IPS DF 6.9 (cell line): ENCODE measurements at regions not wholly inside any gene's neighbourhood (a gene's known extent, or its start where the extent isn't known, plus 50 kb on each side); places are given as distances from the start of the nearest gene placed in this dataset.
"Not testable (repeated sequence)": the region's sequence is repeated elsewhere in the genome, so short reads cannot be mapped to it uniquely, and the experiment has no call there.

Source experiments
- DNase-seq: peaks from one replicate; pipeline ENCODE4 v3.0.0-alpha.2; 2013; ENCODE audit warnings: low read depth, low spot score
- H3K27ac ChIP-seq: one replicate; pipeline ENCODE4 v1.5.1; 2013; ENCODE audit warnings: low read length, control low read depth
- H3K27me3 ChIP-seq: 2 replicates; pipeline ENCODE4 v1.6.1; 2013; ENCODE audit warnings: mild to moderate bottlenecking, low read length; ENCODE audit not compliant: control insufficient read depth, insufficient read depth
- H3K36me3 ChIP-seq: 2 replicates; pipeline ENCODE4 v1.6.1; 2013; ENCODE audit warnings: low read length; ENCODE audit not compliant: control insufficient read depth, insufficient read depth
- H3K4me1 ChIP-seq: 2 replicates; pipeline ENCODE4 v1.6.1; 2013; ENCODE audit warnings: low read length; ENCODE audit not compliant: control insufficient read depth, insufficient read depth
- H3K4me3 ChIP-seq: 2 replicates; pipeline ENCODE4 v1.5.1; 2013; ENCODE audit warnings: mild to moderate bottlenecking, low read length
- H3K9me3 ChIP-seq: 2 replicates; pipeline ENCODE4 v1.6.1; 2013; ENCODE audit warnings: low read length, inconsistent platforms; ENCODE audit not compliant: control insufficient read depth, insufficient read depth
- WGBS: extraction: QIAGEN DNeasy Blood & Tissue Kit; methylation state at CpG from one replicate; pipeline ENCODE4 v1.1.7; 2013; ENCODE audit warnings: mixed read lengths, missing lambda C conversion rate; ENCODE audit not compliant: insufficient read length, insufficient coverage; 5-methylcytosine and 5-hydroxymethylcytosine counted together

DNA sequence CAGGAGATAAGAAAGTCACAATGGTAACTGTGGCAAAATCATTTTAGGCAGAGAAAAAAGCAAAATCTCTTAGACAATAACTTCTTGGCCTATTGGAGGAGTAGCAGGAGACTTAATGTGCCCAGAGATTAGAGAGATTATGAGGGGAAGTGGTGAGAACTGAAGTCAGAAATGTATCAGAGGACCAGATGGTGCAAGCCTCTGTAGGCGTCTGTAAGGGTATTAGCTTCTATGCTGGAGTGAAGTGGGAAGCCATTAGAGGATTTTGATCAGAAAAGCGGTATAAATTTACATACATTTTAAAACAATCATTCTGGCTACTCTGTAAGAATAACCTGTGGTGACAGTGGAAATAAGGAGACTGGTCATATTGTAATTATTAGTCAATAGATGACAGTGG is 236.7 kb downstream of the FAT4 start:
- H3K4me3 ChIP-seq, result no peak overlapping the region
- no peak overlapping the region for H3K27ac ChIP-seq
- H3K36me3 ChIP-seq, result no peaks in the 10 kb centered on the region
- WGBS, result no CpG with 5 or more reads among the region's 2 CpGs
- no peaks in the 10 kb centered on the region for H3K9me3 ChIP-seq
- no peaks in the 10 kb centered on the region for H3K4me1 ChIP-seq
- H3K27me3 ChIP-seq, result no peaks in the 10 kb centered on the region
- no peak for DNase-seq

DNA sequence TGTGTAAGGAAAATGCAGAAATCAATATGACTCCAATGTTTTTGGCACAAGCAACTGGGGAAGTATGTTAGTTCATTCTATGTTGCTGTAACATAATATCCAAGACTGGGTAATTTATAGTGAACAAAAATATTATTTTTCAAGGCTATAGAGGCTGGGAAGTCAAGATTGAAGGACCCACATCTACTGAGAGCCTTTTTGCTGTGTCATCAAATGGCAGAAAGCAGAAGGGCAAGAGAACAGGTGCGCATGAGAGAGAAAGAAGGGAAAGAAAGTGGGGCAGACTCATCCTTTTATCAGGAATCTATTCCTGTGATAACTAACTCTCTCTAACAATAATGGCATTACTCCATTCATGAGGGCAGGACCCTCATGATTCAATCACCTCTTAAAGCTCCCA is 237.2 kb downstream of the FAT4 start:
- no peaks in the 10 kb centered on the region for H3K27me3 ChIP-seq
- WGBS, result no CpG with 5 or more reads among the region's 1 CpG
- H3K9me3 ChIP-seq, result no peaks in the 10 kb centered on the region
- no peak overlapping the region for H3K27ac ChIP-seq
- no peaks in the 10 kb centered on the region for H3K36me3 ChIP-seq
- H3K4me1 ChIP-seq, result no peaks in the 10 kb centered on the region
- DNase-seq, result no peak
- H3K4me3 ChIP-seq, result no peak overlapping the region

DNA sequence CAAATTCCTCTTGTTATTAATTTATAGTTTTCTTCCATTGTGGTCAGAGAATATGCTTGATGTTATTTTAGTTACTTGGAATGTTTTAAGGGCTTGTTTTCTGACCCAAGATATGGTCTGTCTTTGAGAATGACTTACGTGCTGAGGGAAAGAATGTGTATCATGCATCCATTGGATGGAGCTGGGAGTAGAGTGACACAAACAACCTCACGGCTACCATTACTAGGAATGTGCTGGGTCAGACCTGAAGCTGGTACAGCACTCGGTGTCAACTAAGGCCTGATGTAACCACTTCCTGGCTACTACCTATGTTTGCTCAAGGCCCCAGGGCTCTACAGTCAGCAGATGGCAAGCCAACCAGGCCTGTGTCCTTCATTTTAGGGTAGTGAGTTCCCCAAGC is 257.8 kb downstream of the FAT4 start:
- Histone ChIP-seq H3K36me3 (no peaks in the 10 kb centered on the region), H3K4me1 (no peaks in the 10 kb centered on the region), H3K27me3 (no peaks in the 10 kb centered on the region), H3K4me3 (no peak overlapping the region), H3K9me3 (no peaks in the 10 kb centered on the region), H3K27ac (no peak overlapping the region)
- no peak for DNase-seq
- WGBS, result no CpG with 5 or more reads among the region's 3 CpGs

DNA sequence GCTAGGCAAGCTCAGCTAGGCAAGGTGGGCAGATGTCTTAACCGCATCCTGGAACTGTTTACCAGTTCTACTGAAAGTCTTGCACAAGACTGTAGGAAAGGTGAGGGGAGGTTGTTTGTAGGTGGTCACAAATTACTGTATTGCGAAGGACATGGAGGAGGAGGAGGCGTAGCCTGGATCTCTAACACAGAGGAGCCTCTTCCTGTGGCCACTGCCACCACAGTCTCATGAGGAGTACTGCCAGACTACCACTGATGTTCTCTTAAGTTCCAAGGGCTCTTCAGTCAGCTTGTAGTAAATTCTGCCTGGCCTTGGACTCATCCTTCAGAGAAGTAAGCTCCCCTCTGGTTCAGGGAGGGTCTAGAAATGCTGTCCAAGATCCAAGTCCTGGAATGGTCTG is 258.6 kb downstream of the FAT4 start:
- H3K27ac ChIP-seq, result no peak overlapping the region
- H3K4me1 ChIP-seq, result no peaks in the 10 kb centered on the region
- no peaks in the 10 kb centered on the region for H3K36me3 ChIP-seq
- H3K27me3 ChIP-seq, result no peaks in the 10 kb centered on the region
- no peak for DNase-seq
- no peak overlapping the region for H3K4me3 ChIP-seq
- H3K9me3 ChIP-seq, result no peaks in the 10 kb centered on the region
- no CpG with 5 or more reads among the region's 3 CpGs for WGBS

DNA sequence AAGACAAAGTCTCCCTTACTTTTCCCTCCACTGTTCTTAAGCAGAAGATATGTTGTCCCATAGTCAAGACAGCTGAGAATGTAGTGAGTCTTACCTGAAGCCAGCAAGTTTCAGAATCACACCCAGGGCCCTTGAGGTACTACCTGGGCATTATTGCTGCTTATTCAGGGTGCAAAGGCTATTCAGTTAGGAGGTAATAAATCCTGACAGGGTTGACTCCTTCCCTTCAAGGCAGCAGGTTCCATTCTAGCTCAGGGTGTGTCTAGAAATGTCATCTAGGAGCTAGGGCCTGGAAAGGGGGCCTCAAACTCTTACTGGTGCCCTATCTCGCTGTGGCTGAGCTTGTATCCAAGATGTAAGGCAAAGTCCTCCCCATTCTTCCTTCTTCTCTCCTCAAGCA is 259.0 kb downstream of the FAT4 start:
- no peaks in the 10 kb centered on the region for H3K27me3 ChIP-seq
- H3K27ac ChIP-seq, result no peak overlapping the region
- no peaks in the 10 kb centered on the region for H3K4me1 ChIP-seq
- no peaks in the 10 kb centered on the region for H3K9me3 ChIP-seq
- no peak for DNase-seq
- WGBS, result no CpG with 5 or more reads among the region's 1 CpG
- H3K36me3 ChIP-seq, result no peaks in the 10 kb centered on the region
- H3K4me3 ChIP-seq, result no peak overlapping the region

DNA sequence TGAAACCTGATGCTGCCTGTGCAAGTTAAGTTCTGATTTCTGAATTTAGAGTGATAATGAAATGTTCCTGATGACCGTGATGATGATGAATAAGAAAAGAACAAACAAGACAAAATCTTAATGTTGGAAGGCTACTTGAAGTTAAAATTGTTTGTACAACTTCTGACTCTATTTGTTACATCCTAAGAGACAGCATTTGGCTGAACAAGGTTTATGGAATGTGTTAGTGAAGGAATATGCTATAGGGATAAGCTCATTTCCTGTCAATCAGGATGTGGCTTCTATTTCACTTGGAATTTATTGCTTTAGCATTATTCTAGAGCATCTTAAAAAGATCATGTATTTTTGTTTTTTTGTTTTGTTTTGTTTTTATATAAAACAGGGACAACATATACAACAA is 267.5 kb downstream of the FAT4 start:
- Histone ChIP-seq H3K9me3 (no peaks in the 10 kb centered on the region), H3K36me3 (no peaks in the 10 kb centered on the region), H3K27me3 (no peaks in the 10 kb centered on the region), H3K4me3 (no peak overlapping the region), H3K27ac (no peak overlapping the region), H3K4me1 (no peaks in the 10 kb centered on the region)
- no CpG with 5 or more reads among the region's 1 CpG for WGBS
- no peak for DNase-seq

DNA sequence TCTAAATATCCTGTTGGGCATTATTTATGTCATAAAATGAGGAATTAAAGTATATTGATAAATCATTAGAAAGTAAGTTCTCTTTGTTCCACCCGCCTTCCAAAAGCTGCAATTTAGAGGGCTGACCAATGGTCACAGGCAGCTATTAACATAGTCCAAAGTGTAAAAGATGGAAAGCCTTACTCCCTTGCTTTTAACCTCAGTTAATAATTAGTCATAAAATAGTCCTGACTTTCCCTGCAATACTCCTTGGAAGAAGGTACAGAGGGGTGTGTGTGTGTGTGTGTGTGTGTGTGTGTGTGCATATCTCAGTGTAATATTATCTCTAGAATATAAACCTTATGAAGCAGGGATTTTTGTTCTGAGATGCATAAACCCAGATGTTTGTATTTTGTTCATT is 275.4 kb downstream of the FAT4 start:
- no CpG with 5 or more reads among the region's 1 CpG for WGBS
- Histone ChIP-seq H3K27me3 (no peaks in the 10 kb centered on the region), H3K27ac (no peak overlapping the region), H3K4me3 (no peak overlapping the region), H3K4me1 (no peaks in the 10 kb centered on the region; the same call in 1 of the 2 replicates), H3K36me3 (no peaks in the 10 kb centered on the region), H3K9me3 (no peaks in the 10 kb centered on the region)
- no peak for DNase-seq

DNA sequence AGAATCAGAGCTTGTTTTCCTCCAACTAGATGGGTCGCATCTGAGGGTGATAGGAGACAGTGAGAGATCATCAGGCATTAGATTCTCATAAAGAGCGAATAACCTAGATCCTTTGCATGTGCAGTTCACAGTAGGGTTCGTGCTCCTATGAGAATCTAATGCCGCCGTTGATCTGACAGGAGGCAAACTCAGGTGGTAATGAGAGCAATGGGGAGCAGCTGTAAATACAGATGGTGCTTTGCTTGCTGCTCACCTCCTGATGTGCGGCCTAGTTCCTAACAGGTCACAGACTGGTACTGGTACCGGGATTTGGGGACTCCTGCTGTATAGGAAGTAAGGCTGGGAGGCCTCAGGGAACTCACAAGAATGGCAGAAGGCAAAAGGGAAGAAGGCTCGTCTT is 276.5 kb downstream of the FAT4 start:
- no peaks in the 10 kb centered on the region for H3K9me3 ChIP-seq
- WGBS, result no CpG with 5 or more reads among the region's 8 CpGs
- H3K27me3 ChIP-seq, result no peaks in the 10 kb centered on the region
- H3K36me3 ChIP-seq, result no peaks in the 10 kb centered on the region
- no peak for DNase-seq
- H3K27ac ChIP-seq, result no peak overlapping the region
- H3K4me3 ChIP-seq, result no peak overlapping the region
- no peaks in the 10 kb centered on the region; the same call in 1 of the 2 replicates for H3K4me1 ChIP-seq

DNA sequence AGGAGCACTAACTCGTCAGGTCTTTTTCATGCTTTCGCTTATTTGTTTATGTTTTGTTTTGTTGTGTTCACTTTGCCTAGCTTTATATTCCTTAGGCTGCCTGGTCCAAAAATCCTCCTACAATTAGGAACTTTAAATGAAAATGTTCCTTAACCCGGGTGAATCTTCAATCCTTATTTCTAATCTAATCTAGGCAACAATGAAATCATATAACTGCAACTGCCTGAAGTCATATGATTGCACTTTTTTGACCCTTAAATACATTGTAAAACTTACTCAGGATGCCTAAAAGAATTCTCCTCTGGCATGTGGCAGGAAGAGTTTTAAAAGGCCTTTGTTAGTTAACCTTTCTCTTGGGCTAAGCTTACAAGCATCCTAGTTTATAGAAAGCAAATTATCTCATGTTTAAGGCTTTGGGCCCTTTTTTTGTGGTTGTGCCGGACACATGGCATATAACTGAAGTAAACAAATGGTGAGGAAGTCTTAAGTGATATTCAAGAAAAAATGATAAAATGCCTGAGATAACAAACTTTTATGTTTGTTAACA is 279.4 kb downstream of the FAT4 start:
- Histone ChIP-seq H3K27me3 (no peaks in the 10 kb centered on the region), H3K9me3 (no peaks in the 10 kb centered on the region), H3K36me3 (no peaks in the 10 kb centered on the region), H3K4me1 (no peaks in the 10 kb centered on the region; the same call in 1 of the 2 replicates), H3K27ac (no peak overlapping the region), H3K4me3 (no peak overlapping the region)
- no peak for DNase-seq
- no CpG with 5 or more reads among the region's 4 CpGs for WGBS

DNA sequence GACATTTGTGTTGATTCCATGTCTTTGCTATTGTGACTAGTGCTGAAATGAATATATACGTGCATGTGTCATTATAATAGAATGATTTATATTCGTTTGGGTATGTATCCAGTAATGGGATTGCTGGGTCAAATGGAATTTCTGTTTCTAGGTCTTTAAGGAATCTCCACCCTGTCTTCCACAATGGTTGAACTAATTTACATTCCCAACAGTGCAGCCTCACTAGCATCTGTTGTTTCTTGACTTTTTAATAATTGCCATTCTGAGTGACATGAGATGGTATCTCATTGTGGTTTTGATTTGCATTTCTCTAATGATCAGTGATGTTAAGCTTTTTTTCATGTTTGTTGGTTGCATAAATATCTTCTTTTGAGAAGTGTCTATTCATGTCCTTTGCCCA is 291.2 kb downstream of the FAT4 start:
- H3K4me1 ChIP-seq, DNase-seq, H3K27ac ChIP-seq, H3K36me3 ChIP-seq, H3K9me3 ChIP-seq, H3K27me3 ChIP-seq, H3K4me3 ChIP-seq: not testable (repeated sequence)
- WGBS, result no CpG with 5 or more reads among the region's 2 CpGs

DNA sequence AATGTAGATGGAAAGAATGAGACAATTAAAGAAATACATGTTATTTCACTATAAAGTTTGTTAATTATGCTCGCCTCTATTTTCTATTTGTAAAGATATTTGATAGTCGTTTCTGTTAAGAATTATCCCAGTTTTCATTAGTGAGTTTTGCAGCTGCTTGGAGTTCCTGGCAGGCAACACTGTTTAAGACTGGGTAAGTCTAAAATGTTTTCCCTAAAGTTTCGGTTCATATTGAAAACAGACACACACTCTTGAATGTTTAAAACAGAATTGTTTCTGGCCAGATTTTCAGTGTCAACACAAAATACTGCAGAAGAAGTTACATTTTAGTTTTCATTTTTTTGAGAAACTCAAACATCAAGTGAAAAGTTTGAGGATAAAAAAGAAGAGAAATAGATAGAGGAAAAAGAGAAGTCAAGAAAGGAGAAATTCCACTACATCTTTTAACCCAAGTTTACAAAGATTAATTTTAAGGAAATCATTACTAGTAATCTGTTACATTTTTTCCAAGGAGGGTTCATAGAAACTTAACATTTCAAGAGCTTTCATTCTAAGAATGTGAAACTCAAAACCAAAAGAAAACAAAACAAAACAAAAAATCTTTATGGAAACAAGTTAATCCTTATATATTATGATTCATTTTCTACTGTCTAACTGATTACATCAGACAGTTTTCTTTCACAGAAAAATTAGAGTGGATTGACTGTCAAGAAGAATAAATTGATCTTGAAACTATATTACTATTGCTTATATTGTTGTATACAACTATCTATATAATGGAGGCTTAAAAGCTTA is 305.5 kb downstream of the FAT4 start:
- Histone ChIP-seq H3K36me3 (no peaks in the 10 kb centered on the region), H3K4me1 (no peaks in the 10 kb centered on the region), H3K4me3 (no peak overlapping the region), H3K9me3 (no peaks in the 10 kb centered on the region), H3K27me3 (no peaks in the 10 kb centered on the region), H3K27ac (no peak overlapping the region)
- DNase-seq, result no peak
- whole genome bisulfite sequencing, result no CpG with 5 or more reads among the region's 3 CpGs
